ENCODE measurements at regions not wholly inside any gene's neighbourhood (a gene's known extent, or its start where the extent isn't known, plus 50 kb on each side); places are given as distances from the start of the nearest gene placed in this dataset.

- ChIA-PET CTCF (no interaction called here), POLR2A (no interaction called here)
- Histone ChIP-seq H3K4me1 (ENCODE audit: control insufficient read depth, insufficient read depth, low read length) (no peaks in the 10 kb centered on the region), H3K27ac (ENCODE audit: low read length) (no peak overlapping the region), H3K4me3 (ENCODE audit: low read depth in 2 of 2, low read length in 2 of 2) (no peak overlapping the region), H3K36me3 (ENCODE audit: control insufficient read depth, insufficient read depth, low read length) (no peaks in the 10 kb centered on the region), H3K9me3 (ENCODE audit: control insufficient read depth, insufficient read depth, low read depth, low read length) (no peaks in the 10 kb centered on the region), H3K27me3 (ENCODE audit: control insufficient read depth, insufficient read depth, low read length) (no peaks in the 10 kb centered on the region; the same call in 1 of the 2 replicates)
- no TSS peak for BruUV-seq (replicated peaks)
- in situ Hi-C loops (cut with HindIII; ENCODE audit: low pct_unique_long_range_greater_than_20kb, low sequenced_read_pairs), result no loop called here
- DNase-seq (ENCODE audit: low read depth, low spot score) (no peak), ATAC-seq (no peak)
- intact Hi-C loops (cut with micrococcal nuclease; ENCODE audit: unreplicated experiment), result no loop called here
- TF ChIP-seq POLR2AphosphoS5 (IDR thresholded peaks at IDR 0.05; ENCODE audit: low read depth, low read length) (no peak), TCF7L2 (IDR thresholded peaks at IDR 0.05; ENCODE audit: low read depth, low read length) (no peak), SIN3A (IDR thresholded peaks at IDR 0.05; ENCODE audit: borderline replicate concordance, insufficient read depth, low read depth, low read length) (no peak), REST (IDR thresholded peaks at IDR 0.05; ENCODE audit: insufficient read depth in 1 of 2, low read depth in 2 of 2, low read length in 1 of 2) (no peak), CTCF (IDR thresholded peaks at IDR 0.05) (no peak)
These were observed 148.2 kb downstream of the SPATA19 start for GRCh38 chr11:133697161-133697560.

- CTCF ChIA-PET, result no interaction called here
- POLR2A ChIA-PET, result no interaction called here
These were observed 149.9 kb downstream of the SPATA19 start for GRCh38 chr11:133695387-133695786.

More at GRCh38 chr11:133695387-133695786, 149.9 kb downstream of the SPATA19 start:
- no peak for TF ChIP-seq SIN3A (IDR thresholded peaks at IDR 0.05; ENCODE audit: borderline replicate concordance, insufficient read depth, low read depth, low read length)
- no peak for TF ChIP-seq TCF7L2 (IDR thresholded peaks at IDR 0.05; ENCODE audit: low read depth, low read length)
- TF ChIP-seq POLR2AphosphoS5 (IDR thresholded peaks at IDR 0.05; ENCODE audit: low read depth, low read length), result no peak
- TF ChIP-seq REST (IDR thresholded peaks at IDR 0.05; ENCODE audit: insufficient read depth in 1 of 2, low read depth in 2 of 2, low read length in 1 of 2), result no peak
- H3K4me1 ChIP-seq (ENCODE audit: control insufficient read depth, insufficient read depth, low read length), result no peaks in the 10 kb centered on the region
- no peaks in the 10 kb centered on the region for H3K36me3 ChIP-seq (ENCODE audit: control insufficient read depth, insufficient read depth, low read length)
- H3K27me3 ChIP-seq (ENCODE audit: control insufficient read depth, insufficient read depth, low read length), result no peaks in the 10 kb centered on the region
- in situ Hi-C loops (cut with HindIII; ENCODE audit: low pct_unique_long_range_greater_than_20kb, low sequenced_read_pairs), result no loop called here
- H3K9me3 ChIP-seq (ENCODE audit: control insufficient read depth, insufficient read depth, low read depth, low read length), result no peaks in the 10 kb centered on the region
- DNase-seq (ENCODE audit: low read depth, low spot score), result no peak
- intact Hi-C loops (cut with micrococcal nuclease; ENCODE audit: unreplicated experiment), result no loop called here
- no peak for ATAC-seq
- BruUV-seq (replicated peaks), result no TSS peak
- H3K4me3 ChIP-seq (ENCODE audit: low read depth in 2 of 2, low read length in 2 of 2), result no peak overlapping the region
- no peak overlapping the region for H3K27ac ChIP-seq (ENCODE audit: low read length)

Measured in Panc1 (cell line).